Stimulated activated CD4-positive, alpha-beta T cell treated with anti-CD3 and anti-CD28 coated beads, Interleukin-1b, Interleukin-23, amount 100 ng/mL, for 4 hours (primary cell): ENCODE measurements at regions not wholly inside any gene's neighbourhood (a gene's known extent, or its start where the extent isn't known, plus 50 kb on each side); places are given as distances from the start of the nearest gene placed in this dataset.
"Not testable (repeated sequence)": the region's sequence is repeated elsewhere in the genome, so short reads cannot be mapped to it uniquely, and the experiment has no call there.

Experiments
- DNase-seq, 2 donors: peaks; one replicate each; pipeline ENCODE4 v3.0.0-alpha.2; 2020; ENCODE audit warnings: low read depth in 2 of 2

DNA sequence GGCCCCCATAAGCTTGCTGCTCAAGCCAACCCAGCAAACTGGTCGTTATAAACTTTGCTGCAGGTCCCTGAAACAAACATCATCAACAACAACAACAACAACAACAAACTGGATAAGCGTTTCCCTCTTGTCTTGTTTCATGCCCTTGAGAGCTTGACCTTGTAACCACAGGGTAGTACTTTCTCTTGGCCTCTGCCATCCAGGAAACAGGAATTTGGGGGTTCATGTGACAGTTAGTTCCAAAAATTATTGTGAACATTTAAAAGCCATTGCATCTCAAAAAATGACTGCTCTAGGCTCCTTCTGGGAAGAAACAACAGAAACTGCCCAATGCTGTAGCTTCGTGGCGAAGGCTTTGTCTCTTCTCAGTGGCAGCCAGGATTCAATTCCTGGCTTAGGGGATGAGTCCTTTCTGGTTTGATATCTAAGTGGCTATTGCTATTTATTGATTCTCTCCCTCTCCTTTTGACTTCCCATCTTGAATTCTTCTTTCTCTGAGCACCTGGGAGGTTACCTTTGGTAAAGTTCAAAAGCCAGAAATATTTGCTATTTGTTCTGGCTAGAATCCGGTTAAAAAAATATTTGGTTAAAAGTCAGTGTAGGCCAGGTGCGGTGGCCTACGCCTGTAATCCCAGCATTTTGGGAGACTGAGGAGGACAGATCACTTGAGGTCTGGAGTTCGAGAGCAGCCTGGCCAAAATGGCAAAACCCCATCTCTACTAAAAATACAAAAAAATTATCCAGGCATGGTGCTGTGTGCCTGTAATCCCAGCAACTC is 52.0 kb upstream of the CPM start:
- DNase-seq = no peak

DNA sequence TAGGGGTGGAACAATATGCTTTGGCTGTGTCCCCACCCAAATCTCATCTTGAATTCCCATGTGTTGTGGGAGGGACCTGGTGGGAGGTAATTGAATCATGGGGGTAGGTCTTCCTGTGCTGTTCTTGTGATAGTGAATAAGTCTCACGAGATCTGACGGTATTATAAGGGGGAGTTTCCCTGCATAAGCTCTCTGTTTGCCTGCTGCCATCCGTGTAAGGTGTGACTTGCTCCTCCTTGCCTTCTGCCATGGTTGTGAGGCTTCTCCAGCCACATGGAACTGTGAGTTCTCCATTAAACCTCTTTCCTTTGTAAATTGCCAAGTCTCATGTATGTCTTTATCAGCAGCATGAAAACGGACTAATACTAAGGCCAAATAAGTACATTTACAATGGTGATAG is 64.6 kb upstream of the CPM start:
- not testable (repeated sequence) for DNase-seq

DNA sequence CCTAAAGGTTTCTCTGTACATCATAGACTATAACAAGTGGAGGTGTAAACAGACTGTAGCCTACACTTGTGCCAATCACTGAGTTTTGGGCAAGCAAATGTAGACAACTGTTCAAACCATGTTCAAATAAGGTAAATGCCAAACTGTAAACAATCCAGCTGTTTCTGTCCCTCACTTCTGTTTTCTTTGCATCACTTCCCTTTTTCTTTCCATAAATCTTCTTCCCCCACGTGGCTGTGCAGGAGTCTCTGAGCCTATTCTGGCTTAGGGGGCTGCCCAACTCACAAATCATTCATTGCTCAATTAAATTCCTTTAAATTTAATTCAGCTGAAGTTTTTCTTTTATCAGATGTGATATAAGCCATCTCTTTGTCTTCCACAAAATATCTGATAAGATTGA is 65.1 kb upstream of the CPM start:
- no peak for DNase-seq

DNA sequence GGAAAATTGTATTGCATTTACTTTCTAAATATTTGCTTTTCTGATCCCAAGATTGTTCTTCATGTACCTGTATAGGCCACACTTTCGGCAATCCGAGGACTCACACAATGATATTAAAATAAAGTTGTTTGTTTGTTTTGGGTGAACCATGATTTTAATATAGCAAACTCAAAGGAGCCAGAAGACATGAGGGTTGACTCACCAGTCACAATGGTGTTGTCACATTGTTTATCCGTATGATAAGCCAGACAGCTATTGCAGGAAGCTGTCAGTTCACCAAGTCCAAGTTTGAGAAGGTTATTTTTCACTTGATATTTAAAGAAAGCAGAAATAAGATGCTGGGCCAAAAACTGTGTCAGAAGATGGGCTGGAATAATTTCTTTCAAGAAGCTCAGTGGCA is 67.1 kb upstream of the CPM start:
- DNase-seq = no peak

DNA sequence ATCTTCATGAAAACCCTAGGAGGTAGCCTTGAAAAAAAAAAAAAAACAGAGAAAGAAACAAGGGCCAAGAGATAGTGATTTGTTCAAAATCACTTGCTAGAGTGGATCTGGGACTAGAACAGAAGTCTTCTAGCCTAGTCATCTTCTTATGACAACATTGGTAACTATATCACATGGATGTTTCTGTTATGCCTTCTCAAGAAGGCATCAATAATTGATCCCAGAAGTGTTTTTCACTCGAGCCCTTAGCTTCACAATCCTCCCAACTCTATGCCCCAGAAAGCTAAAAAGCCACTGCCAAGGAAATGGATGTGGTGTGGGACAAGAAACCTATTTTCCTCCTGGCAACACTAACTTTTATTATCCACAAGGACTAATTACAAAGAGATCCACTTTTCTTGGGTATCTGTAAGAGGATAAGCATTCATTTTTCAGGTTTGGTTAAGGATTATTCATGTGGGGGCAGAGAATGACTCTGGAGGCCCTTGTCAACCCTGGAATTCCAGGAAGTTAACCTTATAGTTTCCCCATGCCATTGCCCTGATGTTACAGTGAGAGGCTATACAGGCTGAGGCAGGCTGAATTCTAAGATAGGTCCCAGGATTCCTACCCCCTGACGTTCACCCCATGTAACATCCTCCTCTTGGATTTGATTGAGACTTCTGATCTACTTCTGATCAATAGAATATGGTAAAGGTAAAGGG is 67.7 kb upstream of the CPM start:
- no peak for DNase-seq

DNA sequence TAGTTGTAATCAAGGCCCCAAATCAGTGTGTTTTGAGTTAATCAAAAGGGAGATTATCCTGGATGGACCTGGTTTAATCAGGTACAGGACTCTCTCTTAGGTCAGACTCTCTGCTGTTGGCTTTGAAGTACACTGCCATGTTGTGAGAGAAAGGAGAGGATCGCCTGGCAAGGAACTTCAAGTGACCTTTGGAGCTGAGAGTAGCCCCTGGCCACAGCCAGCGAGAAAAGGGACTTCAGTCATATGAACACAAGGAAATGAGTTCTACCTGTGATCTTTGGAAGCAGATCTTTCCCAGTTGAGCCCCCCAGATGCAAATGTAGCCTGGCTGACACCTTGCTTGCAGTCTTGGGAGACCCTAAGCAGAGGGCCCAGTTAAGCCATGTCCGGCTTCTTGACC is 68.3 kb upstream of the CPM start:
- no peak for DNase-seq

DNA sequence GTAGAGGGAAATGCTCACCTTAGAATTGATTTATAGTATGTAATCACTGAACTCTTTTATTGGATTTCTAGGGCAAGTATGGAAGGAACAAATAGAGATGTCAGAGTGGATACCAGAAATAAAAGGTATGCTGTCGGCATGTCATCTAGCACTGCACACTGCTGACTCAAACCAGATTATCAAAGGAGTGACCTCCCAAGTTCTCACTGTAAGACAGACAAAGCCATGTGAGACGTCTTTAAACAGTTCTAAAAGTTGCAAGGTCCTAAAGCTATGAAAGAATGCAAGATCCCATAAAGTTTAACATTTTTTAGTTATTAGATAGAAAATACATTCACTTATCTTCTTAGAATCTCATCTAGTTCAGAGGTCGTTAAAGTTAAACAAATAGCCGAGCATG is 70.0 kb upstream of the CPM start:
- DNase-seq = no peak

DNA sequence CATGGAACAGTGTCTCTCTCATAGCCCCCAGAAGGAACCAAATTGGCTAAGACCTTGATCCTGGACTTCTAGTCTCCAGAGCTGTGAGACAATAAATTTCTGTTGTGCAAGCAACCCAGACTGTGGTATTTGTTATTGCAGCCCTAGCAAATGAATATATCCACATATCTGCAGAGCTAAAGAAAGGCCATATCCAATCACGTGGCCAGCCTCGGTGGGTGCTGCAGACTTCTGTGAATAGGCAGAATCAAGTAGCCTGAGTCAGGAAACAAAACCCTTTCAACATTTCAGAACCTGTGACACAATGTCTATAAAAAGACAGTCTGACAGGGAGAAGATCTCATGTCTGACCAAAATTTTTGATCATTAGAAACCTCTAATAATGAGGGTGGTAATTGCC is 71.0 kb upstream of the CPM start:
- no peak for DNase-seq

DNA sequence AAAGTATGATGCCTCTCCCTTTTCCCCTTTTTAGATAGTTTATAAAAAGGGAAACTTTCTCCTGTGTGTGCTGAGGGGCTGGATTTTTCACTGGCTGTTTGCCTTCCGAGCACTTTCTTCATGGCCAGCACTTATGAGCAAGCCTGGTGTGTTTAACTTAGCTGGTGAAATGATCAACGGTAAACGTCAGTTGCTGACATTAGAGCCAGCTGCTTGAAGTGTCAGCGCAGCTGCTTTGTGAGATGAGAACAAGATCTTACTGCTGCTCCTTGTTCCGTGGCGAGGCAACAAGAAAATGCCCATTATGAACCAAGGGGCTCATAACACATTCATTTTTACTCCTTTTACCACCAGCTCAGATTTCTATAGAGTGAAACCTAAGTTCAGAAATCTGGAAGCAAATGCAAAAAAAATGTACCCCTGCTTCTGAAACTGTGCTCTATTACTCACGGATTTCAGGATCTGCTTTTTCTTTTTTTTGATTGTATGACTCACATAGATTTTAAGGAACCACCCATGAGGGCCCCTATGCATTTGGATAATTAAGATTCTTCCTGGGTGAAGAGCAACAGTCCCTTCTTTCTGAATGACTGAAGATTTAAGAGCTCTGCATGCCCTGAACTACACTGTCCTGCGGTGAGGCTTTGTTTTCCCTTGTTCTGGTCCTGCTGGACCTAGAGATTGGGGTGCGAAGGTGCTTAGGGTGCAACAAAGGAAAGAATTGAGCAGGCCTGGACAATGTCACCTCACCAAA is 74.3 kb upstream of the CPM start:
- DNase-seq = no peak

DNA sequence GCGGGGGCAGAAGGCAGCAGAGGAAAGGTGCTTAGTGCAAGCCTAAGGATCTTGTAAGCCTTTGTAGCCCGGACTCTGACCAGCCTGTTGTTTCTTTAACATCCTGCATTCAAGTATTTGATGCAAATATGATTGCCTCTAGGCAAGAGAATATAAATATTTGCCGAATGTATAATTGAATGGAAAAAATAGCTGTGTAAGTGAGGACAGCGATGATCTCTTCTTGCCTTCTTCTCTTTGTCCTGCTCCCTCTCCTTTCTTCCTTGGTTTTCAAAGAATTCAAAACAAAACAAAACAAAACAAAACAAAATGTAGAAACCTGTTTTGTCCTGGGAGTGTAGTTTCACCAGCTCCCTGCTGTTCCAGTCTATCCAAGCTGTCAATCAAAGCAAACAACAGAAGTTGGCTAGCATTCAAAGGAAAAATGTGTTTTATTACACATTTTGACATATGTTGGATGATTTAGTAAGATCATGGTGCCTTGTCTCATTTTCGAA is 74.9 kb upstream of the CPM start:
- DNase-seq = no peak

DNA sequence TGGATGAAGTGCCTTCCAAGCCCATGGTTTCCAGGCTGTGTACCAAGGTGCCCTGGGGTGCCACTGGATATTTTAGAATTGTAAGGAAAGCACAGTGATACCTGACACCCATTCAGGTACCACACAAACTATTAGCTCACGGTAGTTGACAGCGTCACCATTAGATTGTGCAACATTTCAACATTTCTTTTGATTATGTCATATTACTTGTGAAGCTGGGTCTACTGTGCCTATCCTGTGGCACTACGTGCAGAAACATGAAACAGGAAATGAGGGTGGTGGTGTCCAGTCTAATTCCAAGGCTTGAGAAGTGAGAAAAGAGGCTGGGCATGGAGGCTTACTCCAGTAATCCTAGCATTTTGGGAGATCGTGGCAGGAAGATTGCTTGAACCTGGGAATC is 75.5 kb upstream of the CPM start:
- no peak for DNase-seq

DNA sequence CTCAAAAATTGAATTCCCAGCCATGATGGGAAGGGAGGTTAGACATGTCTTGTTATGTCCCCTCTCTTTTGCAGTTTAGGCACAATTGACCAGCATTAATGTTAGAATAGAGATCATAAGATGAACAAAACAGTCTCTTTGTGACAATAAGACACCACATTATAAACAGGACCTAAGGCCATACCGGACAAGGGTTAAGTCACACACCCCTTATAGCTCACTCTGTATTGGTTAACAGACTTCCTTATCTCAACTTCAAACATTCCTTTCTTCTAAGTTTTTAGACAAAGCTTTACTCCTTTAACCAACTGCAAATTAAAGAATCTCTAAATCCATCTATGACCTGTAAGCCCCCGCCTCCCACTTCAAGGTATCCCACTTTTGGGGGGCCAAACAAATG is 81.1 kb upstream of the CPM start:
- no peak for DNase-seq

DNA sequence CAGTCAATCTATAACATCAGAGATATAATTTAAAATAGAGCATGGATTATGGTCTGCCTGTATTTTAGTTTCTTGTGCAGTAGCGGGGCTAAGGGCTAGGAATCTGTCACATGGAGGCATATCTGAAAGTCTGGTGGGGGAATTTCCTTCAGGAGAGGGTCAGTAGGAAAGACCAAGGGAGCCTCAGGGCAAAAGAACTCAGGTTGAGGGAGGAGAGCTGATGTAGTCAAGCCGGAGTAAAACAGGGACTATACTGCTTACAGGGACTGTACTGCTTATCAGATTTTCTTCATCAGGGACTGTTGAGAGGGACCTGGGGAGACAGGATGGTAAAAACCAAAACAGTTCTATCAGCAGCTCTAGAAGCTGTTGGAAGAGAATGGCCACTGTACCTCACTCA is 82.0 kb upstream of the CPM start:
- DNase-seq = no peak

DNA sequence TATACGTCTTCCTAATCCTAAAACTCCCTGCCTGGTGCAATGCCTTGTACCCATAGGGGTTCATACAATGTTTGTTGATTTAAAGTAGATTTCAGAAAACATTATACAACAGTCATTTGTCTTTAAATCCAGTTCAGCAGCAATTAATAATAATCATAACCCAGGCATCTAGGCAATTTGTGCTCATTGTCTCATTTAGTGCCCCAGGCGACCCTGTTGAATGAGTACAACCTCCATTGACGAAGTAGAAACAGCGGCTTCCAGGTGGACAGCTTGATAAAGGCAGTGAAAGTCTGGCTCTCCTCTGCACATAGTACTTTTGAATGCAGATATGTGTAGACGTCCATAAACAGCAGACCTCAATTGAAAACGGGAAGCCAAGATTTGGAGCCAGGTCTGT is 82.9 kb upstream of the CPM start:
- DNase-seq = no peak

DNA sequence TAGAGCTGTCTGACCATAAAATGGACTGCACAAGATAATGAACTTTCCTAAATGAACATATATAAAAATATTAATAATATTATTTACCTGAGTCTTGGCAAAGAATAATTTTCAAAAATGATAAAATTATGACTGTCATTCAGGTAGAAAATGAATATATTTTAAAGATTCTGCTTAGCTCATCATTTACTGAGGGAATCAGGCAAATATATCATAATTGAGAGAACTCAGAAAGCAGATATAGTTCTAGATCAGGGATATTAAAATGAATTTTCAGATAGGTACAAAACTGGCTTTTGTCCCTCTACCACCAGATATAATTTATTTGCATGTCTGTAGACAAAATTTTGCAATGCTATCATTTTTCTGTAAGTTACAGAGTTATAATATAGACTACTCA is 86.1 kb upstream of the CPM start:
- no peak for DNase-seq

DNA sequence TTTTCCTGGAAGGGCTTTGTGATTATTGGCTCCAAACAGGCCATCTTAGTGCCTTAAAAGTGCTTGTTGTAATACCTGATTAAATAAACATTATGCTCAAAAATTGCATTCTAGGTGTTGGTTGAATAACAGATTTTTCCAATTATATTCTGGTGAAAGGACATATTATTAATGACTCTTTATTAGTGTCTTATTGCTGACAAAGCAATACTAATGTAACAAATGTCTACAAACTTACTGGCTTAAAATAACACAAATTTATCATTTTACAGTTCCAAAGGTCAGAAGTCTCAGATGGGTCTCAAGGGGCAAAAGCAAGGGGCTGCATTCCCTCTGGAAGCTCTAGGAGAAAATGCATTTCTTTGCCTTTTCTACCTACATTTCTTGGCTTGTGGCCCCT is 86.9 kb upstream of the CPM start:
- DNase-seq = no peak

DNA sequence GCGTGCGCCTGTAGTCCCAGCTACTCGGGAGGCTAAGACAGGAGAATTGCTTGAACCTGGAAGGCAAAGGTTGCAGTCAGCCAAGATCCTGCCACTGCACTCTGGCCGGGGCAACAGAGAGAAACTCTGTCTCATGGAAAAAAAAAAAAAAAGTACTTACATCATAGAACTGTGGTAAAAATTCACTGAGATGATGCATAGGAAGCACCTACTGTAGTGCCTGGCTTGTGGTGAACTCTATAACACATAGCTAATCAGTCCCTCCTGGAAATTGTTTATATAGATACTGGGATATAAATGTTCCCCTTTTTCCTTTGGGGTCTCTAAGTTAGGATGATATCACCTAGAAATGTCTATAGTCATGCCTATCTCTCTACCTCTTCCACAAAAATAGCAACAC is 89.7 kb upstream of the CPM start:
- no peak for DNase-seq

DNA sequence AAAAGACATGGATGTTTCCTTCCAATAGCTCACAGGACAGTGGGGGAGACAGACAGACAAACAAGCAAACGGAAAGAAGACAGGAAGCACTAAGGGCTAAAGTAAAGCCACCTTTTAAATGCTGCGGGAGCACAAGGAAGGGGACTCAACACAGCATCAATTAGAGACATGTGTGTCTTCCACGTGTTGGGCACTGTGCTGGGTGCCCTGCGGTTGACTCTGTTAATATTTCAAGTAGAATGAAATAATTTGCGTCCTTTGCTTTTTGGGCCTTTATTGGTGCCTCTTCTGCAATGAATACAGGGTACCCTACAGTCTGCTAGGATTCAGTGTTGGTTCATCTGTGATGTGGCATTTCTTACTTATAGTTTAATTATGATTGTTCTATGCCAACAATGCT is 90.9 kb upstream of the CPM start:
- DNase-seq = no peak

DNA sequence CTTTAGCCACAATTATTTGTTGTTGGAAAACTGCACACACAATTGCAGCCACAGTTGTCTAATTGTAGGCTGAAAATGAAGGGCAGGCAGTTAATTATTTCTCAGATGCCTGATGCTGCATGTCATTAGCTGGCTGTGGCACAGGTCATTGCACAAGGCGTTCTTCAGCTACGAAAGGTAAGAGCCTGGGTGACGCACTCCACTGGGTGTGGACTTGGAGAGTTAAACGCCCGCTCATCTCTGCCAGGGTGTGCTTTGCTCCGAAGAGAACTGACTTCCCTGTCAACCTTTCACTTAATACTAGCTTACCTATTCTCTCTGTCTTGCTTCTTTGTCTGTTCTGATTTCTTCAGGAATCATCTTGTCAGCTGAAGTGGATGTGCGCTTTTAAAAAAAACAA is 91.4 kb upstream of the CPM start:
- no peak for DNase-seq

DNA sequence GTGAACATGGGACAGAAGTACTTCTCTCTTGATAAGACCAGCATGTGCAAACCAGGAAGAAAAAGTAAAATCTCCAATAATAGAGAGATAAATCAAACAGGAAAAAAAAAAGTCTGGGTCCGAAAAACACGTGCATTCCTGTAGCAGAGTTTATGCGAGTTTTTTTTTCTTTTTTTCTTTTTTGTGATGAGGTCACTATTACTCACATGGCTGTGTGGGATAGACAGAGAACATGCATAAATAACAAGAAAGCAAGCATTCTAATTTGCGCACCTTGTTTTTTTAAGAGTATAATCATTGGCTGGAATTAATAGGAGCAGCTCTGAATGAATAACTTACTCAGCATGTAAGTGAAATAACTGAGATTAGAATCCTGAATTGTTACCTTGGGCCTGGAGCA is 91.9 kb upstream of the CPM start:
- no peak for DNase-seq

DNA sequence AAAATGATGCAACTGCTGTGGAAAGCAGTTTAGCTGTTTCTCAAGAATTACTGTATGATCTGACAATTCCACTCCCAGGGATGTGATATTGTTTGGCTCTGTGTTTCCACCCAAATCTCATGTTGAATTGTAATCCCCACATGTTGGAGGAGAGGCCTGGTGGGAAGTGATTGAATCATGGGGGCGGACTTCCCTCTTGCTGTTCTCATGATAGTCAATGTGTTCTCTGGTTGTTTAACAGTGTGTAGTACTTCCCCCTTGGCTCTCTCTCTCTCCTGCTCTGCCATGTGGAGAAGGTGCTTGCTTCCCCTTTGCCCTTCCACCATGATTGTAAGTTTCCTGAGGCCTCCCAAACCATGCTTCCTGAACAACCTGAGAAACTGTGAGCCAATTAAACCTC is 93.4 kb upstream of the CPM start:
- no peak for DNase-seq

DNA sequence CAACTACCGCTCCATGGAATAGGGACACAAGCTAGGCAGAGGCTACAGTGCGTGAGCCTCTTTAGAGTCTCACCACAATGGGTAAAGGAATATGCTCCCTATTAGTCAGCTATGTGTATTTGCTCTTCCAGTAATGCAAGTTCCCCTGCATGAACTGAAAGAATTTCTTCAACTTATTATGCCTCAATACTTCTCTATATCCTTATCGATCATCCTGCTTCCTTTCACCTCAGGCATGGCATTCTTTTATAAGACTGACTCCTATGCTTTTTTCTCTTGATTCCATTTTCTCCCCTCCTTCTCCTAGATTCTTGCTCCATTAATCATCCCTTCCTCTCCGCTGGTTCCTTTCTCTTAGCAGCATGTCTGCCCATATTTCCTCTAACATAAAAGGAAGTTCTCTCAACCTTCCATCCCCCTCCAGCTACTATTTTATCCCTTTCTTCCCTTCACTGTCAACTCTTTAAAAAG is 94.5 kb upstream of the CPM start:
- DNase-seq = no peak
